ENCODE measurements at regions not wholly inside any gene's neighbourhood (a gene's known extent, or its start where the extent isn't known, plus 50 kb on each side); places are given as distances from the start of the nearest gene placed in this dataset.
A peak's percentile ranks its signal among the peaks of the same experiment; 100 is the strongest.
"Not testable (repeated sequence)": the region's sequence is repeated elsewhere in the genome, so short reads cannot be mapped to it uniquely, and the experiment has no call there.

GRCh38 chr1:120465900-120466299, 51.1 kb downstream of the NBPF8 start:
- not testable (repeated sequence) for DNase-seq (ENCODE audit: low read depth); H3K4me3 ChIP-seq (ENCODE audit: low read depth, low read length)

- H3K4me3 ChIP-seq (ENCODE audit: low read depth, low read length); DNase-seq (ENCODE audit: low read depth): not testable (repeated sequence)
Measured at GRCh38 chr1:120477663-120478062, 62.8 kb downstream of the NBPF8 start.

- not testable (repeated sequence) for DNase-seq (ENCODE audit: low read depth); H3K4me3 ChIP-seq (ENCODE audit: low read depth, low read length)
Measured at GRCh38 chr1:120478400-120478799, 63.6 kb downstream of the NBPF8 start.

GRCh38 chr1:120487542-120487941, 72.7 kb downstream of the NBPF8 start:
- not testable (repeated sequence) for H3K4me3 ChIP-seq (ENCODE audit: low read depth, low read length); DNase-seq (ENCODE audit: low read depth)

GRCh38 chr1:120489217-120489616, 74.4 kb downstream of the NBPF8 start:
- not testable (repeated sequence) for DNase-seq (ENCODE audit: low read depth); H3K4me3 ChIP-seq (ENCODE audit: low read depth, low read length)

- not testable (repeated sequence) for H3K4me3 ChIP-seq (ENCODE audit: low read depth, low read length); DNase-seq (ENCODE audit: low read depth)
Measured at GRCh38 chr1:120497145-120497544, 82.3 kb downstream of the NBPF8 start.

GRCh38 chr1:120503284-120503683, 88.4 kb downstream of the NBPF8 start:
- not testable (repeated sequence) for H3K4me3 ChIP-seq (ENCODE audit: low read depth, low read length); DNase-seq (ENCODE audit: low read depth)

GRCh38 chr1:120506352-120506751, 91.5 kb downstream of the NBPF8 start:
- H3K4me3 ChIP-seq (ENCODE audit: low read depth, low read length); DNase-seq (ENCODE audit: low read depth): not testable (repeated sequence)

- not testable (repeated sequence) for DNase-seq (ENCODE audit: low read depth); H3K4me3 ChIP-seq (ENCODE audit: low read depth, low read length)
Measured at GRCh38 chr1:120508351-120508750, 93.5 kb downstream of the NBPF8 start.

- not testable (repeated sequence) for DNase-seq (ENCODE audit: low read depth); H3K4me3 ChIP-seq (ENCODE audit: low read depth, low read length)
Measured at GRCh38 chr1:120509258-120509657, 94.4 kb downstream of the NBPF8 start.

- not testable (repeated sequence) for DNase-seq (ENCODE audit: low read depth); H3K4me3 ChIP-seq (ENCODE audit: low read depth, low read length)
Measured at GRCh38 chr1:120513099-120513498, 98.3 kb downstream of the NBPF8 start.

- DNase-seq (ENCODE audit: low read depth); H3K4me3 ChIP-seq (ENCODE audit: low read depth, low read length): not testable (repeated sequence)
Measured at GRCh38 chr1:120513531-120513930, 98.7 kb downstream of the NBPF8 start.

GRCh38 chr1:120519196-120519595, 104.4 kb downstream of the NBPF8 start:
- not testable (repeated sequence) for H3K4me3 ChIP-seq (ENCODE audit: low read depth, low read length); DNase-seq (ENCODE audit: low read depth)

GRCh38 chr1:120524416-120524815, 109.6 kb downstream of the NBPF8 start:
- not testable (repeated sequence) for H3K4me3 ChIP-seq (ENCODE audit: low read depth, low read length); DNase-seq (ENCODE audit: low read depth)

GRCh38 chr1:120525386-120525785, 110.6 kb downstream of the NBPF8 start:
- DNase-seq (ENCODE audit: low read depth); H3K4me3 ChIP-seq (ENCODE audit: low read depth, low read length): not testable (repeated sequence)

GRCh38 chr1:120529475-120530089, 114.7 kb downstream of the NBPF8 start:
- not testable (repeated sequence) for DNase-seq (ENCODE audit: low read depth); H3K4me3 ChIP-seq (ENCODE audit: low read depth, low read length)

- not testable (repeated sequence) for H3K4me3 ChIP-seq (ENCODE audit: low read depth, low read length); DNase-seq (ENCODE audit: low read depth)
Measured at GRCh38 chr1:120531455-120531854, 116.6 kb downstream of the NBPF8 start.

GRCh38 chr1:120534361-120535047, 119.7 kb downstream of the NBPF8 start:
- H3K4me3 ChIP-seq (ENCODE audit: low read depth, low read length): not testable (repeated sequence)
- peak; percentile 0 for DNase-seq (ENCODE audit: low read depth)

GRCh38 chr1:120535052-120535451, 120.2 kb downstream of the NBPF8 start:
- H3K4me3 ChIP-seq (ENCODE audit: low read depth, low read length); DNase-seq (ENCODE audit: low read depth): not testable (repeated sequence)

GRCh38 chr1:120541394-120541793, 126.6 kb downstream of the NBPF8 start:
- H3K4me3 ChIP-seq (ENCODE audit: low read depth, low read length); DNase-seq (ENCODE audit: low read depth): not testable (repeated sequence)

- not testable (repeated sequence) for H3K4me3 ChIP-seq (ENCODE audit: low read depth, low read length); DNase-seq (ENCODE audit: low read depth)
Measured at GRCh38 chr1:120542365-120542764, 127.5 kb downstream of the NBPF8 start.

Measured in GM12864 (cell line).